ENCODE measurements at regions not wholly inside any gene's neighbourhood (a gene's known extent, or its start where the extent isn't known, plus 50 kb on each side); places are given as distances from the start of the nearest gene placed in this dataset.
"Not testable (repeated sequence)": the region's sequence is repeated elsewhere in the genome, so short reads cannot be mapped to it uniquely, and the experiment has no call there.

GRCh38 chr2:242018416-242018815 is 148.9 kb downstream of the RTP5 start:
- not testable (repeated sequence) for TF ChIP-seq CTCF (conservative IDR thresholded peaks at IDR 0.05; ENCODE audit: low read length); EZH2phosphoT487 (IDR thresholded peaks at IDR 0.05; ENCODE audit: borderline replicate concordance, low read depth, low read length)
